ENCODE measurements at regions not wholly inside any gene's neighbourhood (a gene's known extent, or its start where the extent isn't known, plus 50 kb on each side); places are given as distances from the start of the nearest gene placed in this dataset.

GRCh38 chr5:15338546-15338945 is 161.4 kb upstream of the FBXL7 start (continued):
- TF ChIP-seq CHD7 (IDR thresholded peaks at IDR 0.05; ENCODE audit: insufficient replicate concordance, low read length), result no peak
- TF ChIP-seq ZNF274 (IDR thresholded peaks at IDR 0.05; ENCODE audit: borderline replicate concordance, extremely low read depth, low read length), result no peak
- no peak for TF ChIP-seq TEAD4 (IDR thresholded peaks at IDR 0.05; ENCODE audit: low read depth, low read length)
- no peak for TF ChIP-seq USF2 (IDR thresholded peaks at IDR 0.05; ENCODE audit: low read length)
- no peak for TF ChIP-seq MAFK (IDR thresholded peaks at IDR 0.05; ENCODE audit: low read depth, low read length)

Data from H1 (cell line).